RPMI8226 (cell line): ENCODE measurements at regions not wholly inside any gene's neighbourhood (a gene's known extent, or its start where the extent isn't known, plus 50 kb on each side); places are given as distances from the start of the nearest gene placed in this dataset.

Experiments
- DNase-seq: peaks from one replicate; pipeline ENCODE4 v3.0.0-alpha.2; 2015

DNA sequence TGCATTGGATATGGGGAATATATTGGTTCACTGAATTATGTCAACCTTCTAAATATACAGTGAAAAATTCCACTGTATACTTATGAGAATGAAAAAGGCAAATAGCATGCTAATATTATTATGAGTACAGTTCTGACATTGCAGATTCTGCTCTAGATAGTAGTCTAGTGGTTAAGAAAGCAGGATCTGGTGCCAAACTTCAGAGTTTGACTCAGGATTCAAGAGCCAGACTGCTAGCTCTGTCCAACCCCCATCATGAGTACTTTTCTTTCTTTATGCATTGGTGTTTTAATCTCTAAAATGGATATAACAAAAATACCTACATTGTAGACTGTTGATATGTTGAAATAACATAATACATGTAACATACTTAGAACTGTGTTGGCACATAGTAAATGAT, 57.3 kb upstream of the PLSCR4 start:
- DNase-seq = no peak

DNA sequence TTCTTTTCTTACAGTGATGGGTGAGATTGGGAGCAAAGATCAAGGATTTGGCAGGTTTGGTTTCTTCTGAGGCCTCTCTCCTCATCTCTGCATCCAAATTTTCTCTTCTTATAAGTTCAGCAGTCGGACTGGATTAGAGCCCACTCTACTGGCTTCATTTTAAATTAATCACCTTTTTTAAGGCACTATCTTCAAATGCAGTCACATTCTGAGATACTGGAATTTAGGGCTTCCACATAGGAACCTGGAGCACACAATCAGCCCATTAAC, 56.5 kb upstream of the PLSCR4 start:
- no peak for DNase-seq

GRCh38 chr3:146306656-146307455, 56.0 kb upstream of the PLSCR4 start:
- no peak for DNase-seq

- no peak for DNase-seq
Measured at GRCh38 chr3:146305808-146306423, 55.0 kb upstream of the PLSCR4 start.

DNA sequence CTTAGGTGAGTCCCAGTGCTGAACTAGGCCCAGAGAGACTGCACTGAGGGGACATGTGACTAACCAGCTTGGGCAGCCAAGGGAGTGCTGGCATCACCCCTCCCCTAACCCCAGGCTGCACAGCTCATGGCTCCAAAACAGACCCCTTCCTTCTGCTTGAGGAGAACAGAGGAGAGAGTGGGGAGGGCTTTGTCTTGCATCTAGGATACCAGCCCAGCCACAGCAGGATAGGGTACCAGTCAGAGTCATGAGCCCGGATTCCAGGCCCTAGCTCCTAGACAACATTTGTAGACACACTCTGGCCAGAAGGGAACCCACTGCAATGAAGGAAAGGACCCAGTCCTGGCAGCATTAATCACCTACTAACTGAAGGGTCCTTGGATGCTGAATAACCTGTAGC, 49.9 kb upstream of the PLSCR4 start:
- DNase-seq = no peak
